HCT116 (cell line): ENCODE measurements at regions not wholly inside any gene's neighbourhood (a gene's known extent, or its start where the extent isn't known, plus 50 kb on each side); places are given as distances from the start of the nearest gene placed in this dataset.
"Not testable (repeated sequence)": the region's sequence is repeated elsewhere in the genome, so short reads cannot be mapped to it uniquely, and the experiment has no call there.

Experiments used
- ATAC-seq: fragments of 200-7000 bp; cut with Tn5 transposase; 2 replicates; pipeline ENCODE4 v1.9.1; 2020; ENCODE audit warnings: mild to moderate bottlenecking, moderate library complexity
- BruUV-seq: library from RNA; stranded (reverse); fragments of 400-500 nt; replicated peaks from 2 replicates; lab custom pipeline; 2021; lab: Mats Ljungman, UMichigan
- CTCF ChIA-PET: fragments of 300-600 bp; sonication (Branson Sonifier 250); formaldehyde crosslinking; loops from one replicate; lab custom pipeline; 2021; ENCODE audit warnings: antibody characterized with exemption; lab: Charles Lee
- POLR2A ChIA-PET: fragments of 300-600, 350-600 bp; sonication (Branson Sonifier 250); formaldehyde crosslinking; loops from one replicate; lab custom pipeline; 2021; ENCODE audit warnings: antibody characterized with exemption; lab: Charles Lee
- RAD21 ChIA-PET, 2 experiments: fragments of 300-600 bp; sonication (Branson Sonifier 250); formaldehyde crosslinking; loops; one replicate each; lab custom pipeline; 2023; ENCODE audit warnings: low total read pairs in 2 of 2; ENCODE audit not compliant: uncharacterized antibody in 2 of 2, unreplicated experiment in 2 of 2, low non-redundant PET in 1 of 2; lab: Charles Lee
- DNase-seq: peaks from one replicate; pipeline ENCODE4 v3.0.0-alpha.2; 2010; ENCODE audit warnings: low read depth, low spot score
- H2AFZ ChIP-seq: fragments of 200-600 bp; shearing (Covaris generic), sonication (generic); 2 replicates; pipeline ENCODE4 v1.6.1; 2017; ENCODE audit warnings: low read depth, mixed run types, mixed read lengths, antibody characterized with exemption, low read length; ENCODE audit not compliant: poor library complexity, severe bottlenecking
- H3K27ac ChIP-seq: 2 replicates; pipeline ENCODE4 v1.5.1; 2012; ENCODE audit warnings: low read depth, low read length
- H3K27me3 ChIP-seq: fragments of 200-600 bp; sonication (generic); 2 replicates; pipeline ENCODE4 v1.6.1; 2016; ENCODE audit warnings: mixed run types, low read length, mixed read lengths; ENCODE audit not compliant: insufficient read depth
- H3K36me3 ChIP-seq, 2 experiments: fragments of 200-500 bp in 1 of 2; fragments of 200-600 bp in 1 of 2; sonication (Bioruptor generic) in 1 of 2; sonication (generic) in 1 of 2; 2 replicates each; pipeline versions ENCODE4 v1.5.1 to v1.6.1; 2014 to 2016; ENCODE audit warnings: low read length in 2 of 2, inconsistent platforms in 1 of 2, mixed read lengths in 1 of 2, mixed run types in 1 of 2; ENCODE audit not compliant: insufficient read depth in 2 of 2, control insufficient read depth in 1 of 2
- H3K4me1 ChIP-seq, 2 experiments: fragments of 200-600 bp in 1 of 2; sonication (generic) in 1 of 2; 2 replicates each; pipeline versions ENCODE4 v1.5.1 to v1.6.1; 2012 to 2017; ENCODE audit warnings: low read length in 2 of 2, inconsistent platforms in 1 of 2, mild to moderate bottlenecking in 1 of 2, mixed read lengths in 1 of 2, mixed run types in 1 of 2, moderate library complexity in 1 of 2; ENCODE audit not compliant: insufficient read depth in 2 of 2, control insufficient read depth in 1 of 2
- H3K4me2 ChIP-seq: fragments of 200-600 bp; sonication (generic); 2 replicates; pipeline ENCODE4 v1.6.1; 2017; ENCODE audit warnings: mixed run types, low read length, mixed read lengths
- H3K4me3 ChIP-seq, 2 experiments: fragments of 200-600 bp in 1 of 2; sonication (generic) in 1 of 2; replicated peaks in 1 of 2; 2 replicates each; pipeline ENCODE4 v1.5.1; 2011 to 2016; ENCODE audit warnings: low read length in 2 of 2, control low read depth in 1 of 2, low read depth in 1 of 2, mild to moderate bottlenecking in 1 of 2, mixed read lengths in 1 of 2, mixed run types in 1 of 2
- H3K79me2 ChIP-seq: fragments of 200-600 bp; sonication (generic); 2 replicates; pipeline ENCODE4 v1.6.1; 2017; ENCODE audit warnings: mild to moderate bottlenecking, mixed run types, low read length, moderate library complexity, mixed read lengths; ENCODE audit not compliant: insufficient read depth
- H3K9ac ChIP-seq: fragments of 200-600 bp; sonication (generic); 2 replicates; pipeline ENCODE4 v1.6.1; 2016; ENCODE audit warnings: low read length, mixed read lengths
- H3K9me2 ChIP-seq: fragments of 200-600 bp; sonication (generic), shearing (Covaris generic); 2 replicates; pipeline ENCODE4 v1.6.1; 2017; ENCODE audit warnings: mixed run types, mild to moderate bottlenecking, moderate library complexity; ENCODE audit not compliant: insufficient read depth
- H3K9me3 ChIP-seq, 2 experiments: fragments of 200-500 bp in 1 of 2; fragments of 200-600 bp in 1 of 2; sonication (Bioruptor generic) in 1 of 2; sonication (generic) in 1 of 2; 2 replicates each; pipeline ENCODE4 v1.6.1; 2014 to 2017; ENCODE audit warnings: low read length in 2 of 2, mixed read lengths in 2 of 2, inconsistent platforms in 1 of 2, low read depth in 1 of 2, mild to moderate bottlenecking in 1 of 2, mixed run types in 1 of 2, moderate library complexity in 1 of 2; ENCODE audit not compliant: control insufficient read depth in 1 of 2, insufficient read depth in 1 of 2
- H4K20me1 ChIP-seq: fragments of 200-600 bp; sonication (generic), shearing (Covaris generic); 2 replicates; pipeline ENCODE4 v1.6.1; 2017; ENCODE audit warnings: mixed run types, mild to moderate bottlenecking, moderate library complexity; ENCODE audit not compliant: insufficient read depth
- intact Hi-C: fragments of 100-400 bp; cut with micrococcal nuclease; formaldehyde crosslinking; loops from 2 replicates; pipeline ENCODE4 v1.10.0; 2022

DNA sequence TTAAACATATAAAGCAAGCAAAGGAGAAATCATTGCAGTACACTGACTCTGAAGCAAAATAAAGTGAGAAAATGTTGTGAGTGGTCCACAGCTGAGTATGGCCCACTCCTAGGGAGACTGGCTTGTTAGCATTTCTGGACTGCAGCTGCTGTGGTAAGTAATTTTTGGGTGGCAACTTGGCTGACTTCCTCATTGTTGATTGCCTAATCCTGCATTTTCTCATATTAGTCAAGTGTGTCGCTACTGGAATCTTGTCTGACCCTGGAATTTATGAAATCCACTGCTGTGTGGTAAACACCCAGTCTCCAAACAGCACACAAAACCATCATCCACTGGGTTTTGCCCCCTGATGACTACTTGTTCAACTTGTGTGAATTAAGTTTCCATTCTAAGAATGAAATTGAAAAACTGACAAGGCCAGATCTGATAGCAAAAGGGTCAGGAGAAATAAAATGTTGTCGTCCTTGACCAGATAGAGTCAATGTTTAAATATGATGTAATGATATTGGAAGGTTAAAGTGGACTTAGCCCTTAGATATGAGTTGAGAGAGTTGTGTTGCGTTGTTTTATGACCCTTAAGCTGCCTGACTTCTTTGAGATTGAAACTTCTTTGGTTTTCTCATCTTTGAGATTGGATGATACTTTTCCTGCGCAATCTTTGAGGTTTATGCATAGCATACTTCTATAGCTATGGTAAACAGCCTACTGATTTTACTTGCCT lies 106.6 kb upstream of the SEC22B start:
- ATAC-seq, intact Hi-C loops, H3K27me3 ChIP-seq, H3K9me2 ChIP-seq, H3K4me3 ChIP-seq, BruUV-seq, POLR2A ChIA-PET, H3K27ac ChIP-seq, H3K79me2 ChIP-seq, H4K20me1 ChIP-seq, H3K4me2 ChIP-seq, RAD21 ChIA-PET, H3K4me1 ChIP-seq, DNase-seq, H3K36me3 ChIP-seq, H3K9me3 ChIP-seq, H2AFZ ChIP-seq, CTCF ChIA-PET, H3K9ac ChIP-seq: not testable (repeated sequence)

DNA sequence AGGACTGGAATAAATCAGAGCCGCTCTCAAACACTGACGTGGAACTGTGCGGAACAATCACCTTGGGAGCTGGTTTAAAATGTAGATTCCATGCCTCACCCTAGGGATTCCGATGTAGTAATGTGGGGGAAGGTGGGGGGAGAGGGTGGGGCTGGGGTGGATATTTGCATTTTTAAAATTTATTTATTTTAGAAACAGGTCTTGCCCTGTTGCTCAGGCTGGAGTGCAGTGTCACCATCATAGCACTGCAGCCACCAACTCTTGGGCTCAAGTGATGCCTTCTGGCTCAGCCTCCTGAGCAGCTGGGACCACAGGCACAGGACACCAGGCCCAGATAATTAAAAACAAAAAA lies 101.9 kb upstream of the SEC22B start:
- BruUV-seq, H3K4me2 ChIP-seq, H3K27ac ChIP-seq, H3K27me3 ChIP-seq, H2AFZ ChIP-seq, RAD21 ChIA-PET, H3K9me3 ChIP-seq, ATAC-seq, H3K4me3 ChIP-seq, intact Hi-C loops, CTCF ChIA-PET, H4K20me1 ChIP-seq, H3K79me2 ChIP-seq, H3K9me2 ChIP-seq, H3K36me3 ChIP-seq, POLR2A ChIA-PET, DNase-seq, H3K4me1 ChIP-seq, H3K9ac ChIP-seq: not testable (repeated sequence)

- H3K4me2 ChIP-seq, ATAC-seq, DNase-seq, CTCF ChIA-PET, H3K9ac ChIP-seq, H2AFZ ChIP-seq, H3K9me3 ChIP-seq, intact Hi-C loops, H3K27me3 ChIP-seq, H3K79me2 ChIP-seq, H3K27ac ChIP-seq, BruUV-seq, H3K4me1 ChIP-seq, H3K9me2 ChIP-seq, H3K4me3 ChIP-seq, H4K20me1 ChIP-seq, H3K36me3 ChIP-seq, POLR2A ChIA-PET, RAD21 ChIA-PET: not testable (repeated sequence)
These were observed 101.3 kb upstream of the SEC22B start for GRCh38 chr1:120277428-120278258.

- BruUV-seq, H3K4me2 ChIP-seq, ATAC-seq, H3K9me2 ChIP-seq, H2AFZ ChIP-seq, CTCF ChIA-PET, H3K4me3 ChIP-seq, H3K36me3 ChIP-seq, DNase-seq, POLR2A ChIA-PET, H3K27me3 ChIP-seq, intact Hi-C loops, H4K20me1 ChIP-seq, H3K27ac ChIP-seq, RAD21 ChIA-PET, H3K4me1 ChIP-seq, H3K79me2 ChIP-seq, H3K9ac ChIP-seq, H3K9me3 ChIP-seq: not testable (repeated sequence)
These were observed 100.4 kb upstream of the SEC22B start for GRCh38 chr1:120276710-120277109.
